ENCODE measurements at regions not wholly inside any gene's neighbourhood (a gene's known extent, or its start where the extent isn't known, plus 50 kb on each side); places are given as distances from the start of the nearest gene placed in this dataset.

GRCh38 chrX:36508042-36508441 is 500.1 kb upstream of the FAM47C start:
- H3K4me3 ChIP-seq (ENCODE audit: low read depth, low read length), result no peak overlapping the region
- no peak for TF ChIP-seq CTCF (IDR thresholded peaks at IDR 0.05; ENCODE audit: borderline replicate concordance, insufficient read depth, low read depth, low read length)

GRCh38 chrX:36510736-36511135 is 497.4 kb upstream of the FAM47C start:
- no peak overlapping the region for H3K4me3 ChIP-seq (ENCODE audit: low read depth, low read length)
- no peak for TF ChIP-seq CTCF (IDR thresholded peaks at IDR 0.05; ENCODE audit: borderline replicate concordance, insufficient read depth, low read depth, low read length)

GRCh38 chrX:36528661-36529060 is 479.5 kb upstream of the FAM47C start:
- H3K4me3 ChIP-seq (ENCODE audit: low read depth, low read length), result no peak overlapping the region
- no peak for TF ChIP-seq CTCF (IDR thresholded peaks at IDR 0.05; ENCODE audit: borderline replicate concordance, insufficient read depth, low read depth, low read length)

- no peak for TF ChIP-seq CTCF (IDR thresholded peaks at IDR 0.05; ENCODE audit: borderline replicate concordance, insufficient read depth, low read depth, low read length)
Measured at GRCh38 chrX:36534900-36535299, 473.3 kb upstream of the FAM47C start.

GRCh38 chrX:36543499-36543898 is 464.7 kb upstream of the FAM47C start:
- no peak overlapping the region for H3K4me3 ChIP-seq (ENCODE audit: low read depth, low read length)
- no peak for TF ChIP-seq CTCF (IDR thresholded peaks at IDR 0.05; ENCODE audit: borderline replicate concordance, insufficient read depth, low read depth, low read length)

More at GRCh38 chrX:36534900-36535299, 473.3 kb upstream of the FAM47C start:
- H3K4me3 ChIP-seq (ENCODE audit: low read depth, low read length), result no peak overlapping the region

- TF ChIP-seq CTCF (IDR thresholded peaks at IDR 0.05; ENCODE audit: borderline replicate concordance, insufficient read depth, low read depth, low read length), result no peak
- no peak overlapping the region for H3K4me3 ChIP-seq (ENCODE audit: low read depth, low read length)
Measured at GRCh38 chrX:36562986-36563385, 445.2 kb upstream of the FAM47C start.

GRCh38 chrX:36568946-36569345 is 439.2 kb upstream of the FAM47C start:
- H3K4me3 ChIP-seq (ENCODE audit: low read depth, low read length), result no peak overlapping the region
- no peak for TF ChIP-seq CTCF (IDR thresholded peaks at IDR 0.05; ENCODE audit: borderline replicate concordance, insufficient read depth, low read depth, low read length)

Data from GM12875 (cell line).